NCI-H2081 treated with DMSO at 0.1 percent for 48 hours (cell line): ENCODE measurements at regions not wholly inside any gene's neighbourhood (a gene's known extent, or its start where the extent isn't known, plus 50 kb on each side); places are given as distances from the start of the nearest gene placed in this dataset.

Experiments
- DNase-seq: peaks from one replicate; lab custom pipeline; 2025; lab: John Stamatoyannopoulos, UW

DNA sequence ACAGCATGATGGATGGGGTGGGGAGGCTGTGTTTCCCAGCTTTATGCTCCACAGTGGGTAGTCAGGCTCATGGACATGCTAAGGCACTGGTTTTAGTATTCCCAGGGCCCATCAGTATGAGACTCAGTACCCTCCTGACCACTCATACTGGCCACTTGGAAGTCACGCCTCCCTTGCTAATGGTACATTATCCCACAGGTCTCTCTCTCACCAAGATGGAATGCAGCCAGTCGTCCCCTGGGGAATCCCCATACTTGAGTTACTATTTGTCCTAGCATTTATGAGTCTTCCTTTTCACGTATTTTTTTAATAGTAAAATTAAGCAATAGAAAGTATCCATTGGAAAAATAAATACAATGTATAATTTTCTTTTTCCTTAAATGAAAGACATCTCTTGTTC, 80.6 kb upstream of the TBX20 start:
- no peak for DNase-seq

DNA sequence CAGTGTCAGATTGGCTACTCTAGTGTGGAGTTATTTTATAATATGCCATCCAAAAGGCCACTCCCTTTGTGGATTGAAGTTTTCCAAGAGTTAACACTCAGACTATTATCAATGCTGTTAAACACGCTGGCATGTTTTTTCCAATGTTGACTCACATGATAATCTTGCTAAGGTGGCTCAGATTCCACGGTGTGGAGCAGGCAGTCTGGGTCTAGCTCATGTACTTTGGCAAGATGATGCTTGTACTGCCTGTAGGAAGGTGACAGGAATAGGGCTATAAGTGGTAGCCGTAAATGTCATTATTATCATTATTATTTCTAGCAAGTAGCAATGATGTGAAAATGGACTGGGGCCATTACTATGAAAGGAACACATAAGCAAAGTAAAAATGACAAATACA, 79.4 kb upstream of the TBX20 start:
- DNase-seq: no peak

- DNase-seq: no peak
Measured at GRCh38 chr7:35331730-35332678, 78.1 kb upstream of the TBX20 start.

DNA sequence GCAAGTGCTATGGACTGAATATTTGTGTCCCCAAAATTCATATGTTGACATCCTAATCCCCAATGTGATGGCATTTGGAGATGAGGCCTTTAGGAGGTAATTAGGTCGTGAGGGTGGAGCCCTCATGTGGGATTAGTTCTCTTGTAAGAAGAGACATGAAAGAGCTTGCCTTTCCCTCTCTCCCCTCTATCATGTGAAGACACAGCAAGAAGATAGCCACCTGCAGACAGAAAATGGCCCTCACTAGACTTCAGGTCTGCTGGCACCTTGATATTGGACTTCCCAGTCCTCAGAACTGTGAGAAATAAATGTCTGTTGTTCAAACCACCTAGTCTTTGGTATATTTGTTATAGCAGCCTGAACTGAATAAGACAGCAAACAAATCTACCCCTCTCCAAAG, 75.1 kb upstream of the TBX20 start:
- DNase-seq: no peak

DNA sequence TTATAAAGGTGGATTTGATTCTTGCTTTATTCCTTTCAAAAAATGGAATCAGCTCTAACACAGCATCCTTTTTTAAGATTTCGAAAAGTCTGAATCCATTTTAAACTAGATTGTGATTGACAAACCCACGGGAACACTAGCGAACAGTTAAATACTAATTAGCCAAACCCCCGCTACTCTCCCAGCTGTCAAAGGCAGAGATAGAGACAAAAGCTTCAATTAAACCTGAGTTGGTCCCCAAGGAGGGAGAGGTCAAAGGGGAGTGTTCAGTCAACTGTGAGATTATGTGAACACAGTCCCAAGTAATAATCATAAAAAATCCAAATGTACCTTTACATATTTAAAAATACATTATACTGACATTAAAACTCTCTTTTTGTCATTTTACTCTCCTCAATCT, 65.7 kb upstream of the TBX20 start:
- DNase-seq: no peak

DNA sequence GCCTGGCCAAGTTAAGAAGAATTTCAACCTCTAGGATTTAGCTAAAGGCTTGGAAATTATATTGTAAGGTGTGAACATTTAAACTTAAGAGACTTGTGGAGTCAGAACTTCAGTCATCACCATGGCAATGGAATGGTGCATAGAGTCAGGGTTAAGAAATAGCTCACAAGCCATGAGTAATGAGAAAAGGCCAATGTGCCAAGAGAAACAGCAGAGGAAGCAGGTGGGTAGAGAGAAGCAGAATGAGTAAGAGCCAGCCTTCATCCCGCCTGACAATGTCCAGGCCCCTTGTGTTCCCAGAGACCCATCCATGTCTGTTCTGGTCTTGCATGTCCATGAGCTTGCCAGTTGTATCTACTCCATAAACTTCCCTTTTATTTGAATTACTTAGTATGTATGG, 62.6 kb upstream of the TBX20 start:
- no peak for DNase-seq

DNA sequence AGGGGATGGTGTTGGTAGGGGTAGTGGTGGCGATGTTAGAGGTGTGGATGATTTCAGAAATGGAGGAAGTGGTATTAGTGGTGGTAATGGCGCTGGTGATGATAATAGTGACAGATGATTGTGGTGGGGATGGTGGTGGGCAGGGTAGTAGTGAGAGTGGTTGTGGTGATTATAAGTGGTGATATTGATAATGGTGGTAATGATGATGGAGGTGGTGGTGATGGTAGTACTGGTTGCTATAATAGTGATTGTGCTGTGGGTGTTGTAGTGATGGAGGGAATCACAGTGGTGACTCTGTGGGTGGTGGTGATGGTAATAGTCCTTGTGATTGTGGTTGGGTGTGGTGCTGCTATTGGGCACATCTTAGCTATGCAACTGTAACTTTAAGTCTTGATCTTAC, 61.6 kb upstream of the TBX20 start:
- DNase-seq: no peak

GRCh38 chr7:35314354-35314753, 60.5 kb upstream of the TBX20 start:
- DNase-seq: no peak

DNA sequence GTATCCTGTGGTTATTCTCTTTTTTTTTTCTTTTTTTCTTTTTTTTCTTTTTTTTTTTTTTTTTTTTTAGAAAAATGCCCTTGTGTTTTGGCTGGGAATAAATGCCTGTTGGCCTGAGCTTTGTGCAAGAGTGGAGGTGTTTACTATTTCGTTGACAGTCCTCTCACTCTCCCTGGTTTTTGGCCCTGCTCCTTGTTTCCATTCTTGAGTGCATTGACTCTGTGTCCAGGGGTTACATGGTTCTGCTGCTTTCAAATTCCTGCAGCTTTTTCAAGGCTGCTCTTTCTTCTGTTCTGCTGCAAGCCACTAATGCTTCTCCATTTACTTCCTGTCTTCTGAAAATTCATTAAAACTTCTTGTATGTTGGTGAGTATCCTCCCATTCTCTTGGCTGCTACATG, 59.7 kb upstream of the TBX20 start:
- DNase-seq: no peak
